GM23338 (cell line): ENCODE measurements at regions not wholly inside any gene's neighbourhood (a gene's known extent, or its start where the extent isn't known, plus 50 kb on each side); places are given as distances from the start of the nearest gene placed in this dataset.

Experiments
- CREB1 ChIP-seq: fragments of 250-450 bp; sonication (Bioruptor Pico); IDR thresholded peaks from 2 replicates; pipeline ENCODE4 v1.5.0; 2020; ENCODE audit warnings: low read depth, mild to moderate bottlenecking, moderate library complexity
- EZH2 ChIP-seq: fragments of 200-600 bp; sonication (generic); IDR thresholded peaks from one replicate; pipeline ENCODE4 v1.8.0; 2017; ENCODE audit warnings: antibody characterized with exemption, mild to moderate bottlenecking, low read depth; ENCODE audit not compliant: unreplicated experiment
- JUNB ChIP-seq: IDR thresholded peaks from one replicate; pipeline ENCODE4 v1.6.1; 2016; ENCODE audit warnings: antibody characterized with exemption; ENCODE audit not compliant: unreplicated experiment
- TF ChIP-seq, protein P1 (sequence below): fragments of 250-450 bp; sonication (Bioruptor Pico); IDR thresholded peaks from 2 replicates; pipeline ENCODE4 v1.5.0; 2020; ENCODE audit warnings: mild to moderate bottlenecking, moderate library complexity
- TF ChIP-seq, protein P2 (sequence below), 2 experiments: fragments of 200-600 bp in 1 of 2; sonication (generic) in 1 of 2; conservative IDR thresholded peaks; 2 replicates each; pipeline versions ENCODE4 v1.5.1 to v1.6.1; 2016 to 2017; ENCODE audit warnings: antibody characterized with exemption in 2 of 2, low read depth in 2 of 2, mild to moderate bottlenecking in 2 of 2, moderate library complexity in 1 of 2
- TF ChIP-seq, protein P3 (sequence below): IDR thresholded peaks from 2 replicates; pipeline ENCODE4 v1.6.1; 2016; ENCODE audit warnings: antibody characterized with exemption

DNA sequence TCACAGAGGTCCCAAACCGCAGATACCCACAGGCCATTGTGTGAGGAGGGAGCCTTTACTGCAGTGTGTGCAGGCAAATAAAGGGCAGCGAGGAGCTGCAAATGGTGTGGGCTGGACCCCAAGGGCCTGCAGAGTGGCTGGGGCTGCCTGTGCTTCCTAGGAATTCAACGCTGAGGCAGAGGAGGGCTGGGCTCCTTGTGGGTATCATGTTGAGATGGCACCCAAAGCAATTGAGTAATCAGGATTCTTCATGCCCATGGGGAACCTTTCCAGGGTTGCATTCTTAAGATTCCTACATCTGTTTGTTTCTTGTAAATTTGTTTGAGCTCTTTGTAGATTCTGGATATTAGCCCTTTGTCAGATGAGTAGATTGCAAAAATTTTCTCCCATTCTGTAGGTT lies 85.4 kb upstream of the LIPC start (continued):
- TF ChIP-seq, protein P1, sequence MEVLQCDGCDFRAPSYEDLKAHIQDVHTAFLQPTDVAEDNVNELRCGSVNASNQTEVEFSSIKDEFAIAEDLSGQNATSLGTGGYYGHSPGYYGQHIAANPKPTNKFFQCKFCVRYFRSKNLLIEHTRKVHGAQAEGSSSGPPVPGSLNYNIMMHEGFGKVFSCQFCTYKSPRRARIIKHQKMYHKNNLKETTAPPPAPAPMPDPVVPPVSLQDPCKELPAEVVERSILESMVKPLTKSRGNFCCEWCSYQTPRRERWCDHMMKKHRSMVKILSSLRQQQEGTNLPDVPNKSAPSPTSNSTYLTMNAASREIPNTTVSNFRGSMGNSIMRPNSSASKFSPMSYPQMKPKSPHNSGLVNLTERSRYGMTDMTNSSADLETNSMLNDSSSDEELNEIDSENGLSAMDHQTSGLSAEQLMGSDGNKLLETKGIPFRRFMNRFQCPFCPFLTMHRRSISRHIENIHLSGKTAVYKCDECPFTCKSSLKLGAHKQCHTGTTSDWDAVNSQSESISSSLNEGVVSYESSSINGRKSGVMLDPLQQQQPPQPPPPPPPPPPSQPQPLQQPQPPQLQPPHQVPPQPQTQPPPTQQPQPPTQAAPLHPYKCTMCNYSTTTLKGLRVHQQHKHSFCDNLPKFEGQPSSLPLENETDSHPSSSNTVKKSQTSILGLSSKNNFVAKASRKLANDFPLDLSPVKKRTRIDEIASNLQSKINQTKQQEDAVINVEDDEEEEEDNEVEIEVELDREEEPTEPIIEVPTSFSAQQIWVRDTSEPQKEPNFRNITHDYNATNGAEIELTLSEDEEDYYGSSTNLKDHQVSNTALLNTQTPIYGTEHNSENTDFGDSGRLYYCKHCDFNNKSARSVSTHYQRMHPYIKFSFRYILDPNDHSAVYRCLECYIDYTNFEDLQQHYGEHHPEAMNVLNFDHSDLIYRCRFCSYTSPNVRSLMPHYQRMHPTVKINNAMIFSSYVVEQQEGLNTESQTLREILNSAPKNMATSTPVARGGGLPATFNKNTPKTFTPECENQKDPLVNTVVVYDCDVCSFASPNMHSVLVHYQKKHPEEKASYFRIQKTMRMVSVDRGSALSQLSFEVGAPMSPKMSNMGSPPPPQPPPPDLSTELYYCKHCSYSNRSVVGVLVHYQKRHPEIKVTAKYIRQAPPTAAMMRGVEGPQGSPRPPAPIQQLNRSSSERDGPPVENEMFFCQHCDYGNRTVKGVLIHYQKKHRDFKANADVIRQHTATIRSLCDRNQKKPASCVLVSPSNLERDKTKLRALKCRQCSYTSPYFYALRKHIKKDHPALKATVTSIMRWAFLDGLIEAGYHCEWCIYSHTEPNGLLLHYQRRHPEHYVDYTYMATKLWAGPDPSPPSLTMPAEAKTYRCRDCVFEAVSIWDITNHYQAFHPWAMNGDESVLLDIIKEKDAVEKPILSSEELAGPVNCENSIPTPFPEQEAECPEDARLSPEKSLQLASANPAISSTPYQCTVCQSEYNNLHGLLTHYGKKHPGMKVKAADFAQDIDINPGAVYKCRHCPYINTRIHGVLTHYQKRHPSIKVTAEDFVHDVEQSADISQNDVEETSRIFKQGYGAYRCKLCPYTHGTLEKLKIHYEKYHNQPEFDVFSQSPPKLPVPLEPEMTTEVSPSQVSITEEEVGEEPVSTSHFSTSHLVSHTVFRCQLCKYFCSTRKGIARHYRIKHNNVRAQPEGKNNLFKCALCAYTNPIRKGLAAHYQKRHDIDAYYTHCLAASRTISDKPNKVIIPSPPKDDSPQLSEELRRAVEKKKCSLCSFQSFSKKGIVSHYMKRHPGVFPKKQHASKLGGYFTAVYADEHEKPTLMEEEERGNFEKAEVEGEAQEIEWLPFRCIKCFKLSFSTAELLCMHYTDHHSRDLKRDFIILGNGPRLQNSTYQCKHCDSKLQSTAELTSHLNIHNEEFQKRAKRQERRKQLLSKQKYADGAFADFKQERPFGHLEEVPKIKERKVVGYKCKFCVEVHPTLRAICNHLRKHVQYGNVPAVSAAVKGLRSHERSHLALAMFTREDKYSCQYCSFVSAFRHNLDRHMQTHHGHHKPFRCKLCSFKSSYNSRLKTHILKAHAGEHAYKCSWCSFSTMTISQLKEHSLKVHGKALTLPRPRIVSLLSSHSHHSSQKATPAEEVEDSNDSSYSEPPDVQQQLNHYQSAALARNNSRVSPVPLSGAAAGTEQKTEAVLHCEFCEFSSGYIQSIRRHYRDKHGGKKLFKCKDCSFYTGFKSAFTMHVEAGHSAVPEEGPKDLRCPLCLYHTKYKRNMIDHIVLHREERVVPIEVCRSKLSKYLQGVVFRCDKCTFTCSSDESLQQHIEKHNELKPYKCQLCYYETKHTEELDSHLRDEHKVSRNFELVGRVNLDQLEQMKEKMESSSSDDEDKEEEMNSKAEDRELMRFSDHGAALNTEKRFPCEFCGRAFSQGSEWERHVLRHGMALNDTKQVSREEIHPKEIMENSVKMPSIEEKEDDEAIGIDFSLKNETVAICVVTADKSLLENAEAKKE: no peak
- TF ChIP-seq EZH2 (no peak), JUNB (no peak), CREB1 (CRISPR knock-in tag) (no peak)
- TF ChIP-seq, protein P2, sequence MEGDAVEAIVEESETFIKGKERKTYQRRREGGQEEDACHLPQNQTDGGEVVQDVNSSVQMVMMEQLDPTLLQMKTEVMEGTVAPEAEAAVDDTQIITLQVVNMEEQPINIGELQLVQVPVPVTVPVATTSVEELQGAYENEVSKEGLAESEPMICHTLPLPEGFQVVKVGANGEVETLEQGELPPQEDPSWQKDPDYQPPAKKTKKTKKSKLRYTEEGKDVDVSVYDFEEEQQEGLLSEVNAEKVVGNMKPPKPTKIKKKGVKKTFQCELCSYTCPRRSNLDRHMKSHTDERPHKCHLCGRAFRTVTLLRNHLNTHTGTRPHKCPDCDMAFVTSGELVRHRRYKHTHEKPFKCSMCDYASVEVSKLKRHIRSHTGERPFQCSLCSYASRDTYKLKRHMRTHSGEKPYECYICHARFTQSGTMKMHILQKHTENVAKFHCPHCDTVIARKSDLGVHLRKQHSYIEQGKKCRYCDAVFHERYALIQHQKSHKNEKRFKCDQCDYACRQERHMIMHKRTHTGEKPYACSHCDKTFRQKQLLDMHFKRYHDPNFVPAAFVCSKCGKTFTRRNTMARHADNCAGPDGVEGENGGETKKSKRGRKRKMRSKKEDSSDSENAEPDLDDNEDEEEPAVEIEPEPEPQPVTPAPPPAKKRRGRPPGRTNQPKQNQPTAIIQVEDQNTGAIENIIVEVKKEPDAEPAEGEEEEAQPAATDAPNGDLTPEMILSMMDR (conservative IDR thresholded peaks at IDR 0.05; ENCODE audit: low read depth in 2 of 2): no peak
- TF ChIP-seq, protein P3, sequence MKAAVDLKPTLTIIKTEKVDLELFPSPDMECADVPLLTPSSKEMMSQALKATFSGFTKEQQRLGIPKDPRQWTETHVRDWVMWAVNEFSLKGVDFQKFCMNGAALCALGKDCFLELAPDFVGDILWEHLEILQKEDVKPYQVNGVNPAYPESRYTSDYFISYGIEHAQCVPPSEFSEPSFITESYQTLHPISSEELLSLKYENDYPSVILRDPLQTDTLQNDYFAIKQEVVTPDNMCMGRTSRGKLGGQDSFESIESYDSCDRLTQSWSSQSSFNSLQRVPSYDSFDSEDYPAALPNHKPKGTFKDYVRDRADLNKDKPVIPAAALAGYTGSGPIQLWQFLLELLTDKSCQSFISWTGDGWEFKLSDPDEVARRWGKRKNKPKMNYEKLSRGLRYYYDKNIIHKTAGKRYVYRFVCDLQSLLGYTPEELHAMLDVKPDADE: no peak
